Stomach (tissue), 4 donors: ENCODE measurements at regions not wholly inside any gene's neighbourhood (a gene's known extent, or its start where the extent isn't known, plus 50 kb on each side); places are given as distances from the start of the nearest gene placed in this dataset.

ENCODE experiments used
- POLR2A ChIP-seq, 4 donors: fragments of 450-650 bp; IDR thresholded peaks; one replicate each; pipeline ENCODE4 v1.6.1; 2016; ENCODE audit warnings: antibody characterized with exemption in 4 of 4, control low read depth in 2 of 4, mild to moderate bottlenecking in 1 of 4, moderate library complexity in 1 of 4
- POLR2AphosphoS5 ChIP-seq, 3 donors: sonication (generic); formaldehyde crosslinking; IDR thresholded peaks; one replicate each; pipeline ENCODE4 v1.6.1; 2016; ENCODE audit warnings: antibody characterized with exemption in 3 of 3
- TF ChIP-seq, protein P1 (sequence below), 7 experiments: fragments of 450-650 bp in 4 of 7; fragments of 200-600 bp in 3 of 7; sonication (generic) in 3 of 7; IDR thresholded peaks; one replicate each; pipeline ENCODE4 v1.5.1; 2016 to 2019; ENCODE audit warnings: antibody characterized with exemption in 7 of 7, control low read depth in 2 of 7, mild to moderate bottlenecking in 1 of 7

DNA sequence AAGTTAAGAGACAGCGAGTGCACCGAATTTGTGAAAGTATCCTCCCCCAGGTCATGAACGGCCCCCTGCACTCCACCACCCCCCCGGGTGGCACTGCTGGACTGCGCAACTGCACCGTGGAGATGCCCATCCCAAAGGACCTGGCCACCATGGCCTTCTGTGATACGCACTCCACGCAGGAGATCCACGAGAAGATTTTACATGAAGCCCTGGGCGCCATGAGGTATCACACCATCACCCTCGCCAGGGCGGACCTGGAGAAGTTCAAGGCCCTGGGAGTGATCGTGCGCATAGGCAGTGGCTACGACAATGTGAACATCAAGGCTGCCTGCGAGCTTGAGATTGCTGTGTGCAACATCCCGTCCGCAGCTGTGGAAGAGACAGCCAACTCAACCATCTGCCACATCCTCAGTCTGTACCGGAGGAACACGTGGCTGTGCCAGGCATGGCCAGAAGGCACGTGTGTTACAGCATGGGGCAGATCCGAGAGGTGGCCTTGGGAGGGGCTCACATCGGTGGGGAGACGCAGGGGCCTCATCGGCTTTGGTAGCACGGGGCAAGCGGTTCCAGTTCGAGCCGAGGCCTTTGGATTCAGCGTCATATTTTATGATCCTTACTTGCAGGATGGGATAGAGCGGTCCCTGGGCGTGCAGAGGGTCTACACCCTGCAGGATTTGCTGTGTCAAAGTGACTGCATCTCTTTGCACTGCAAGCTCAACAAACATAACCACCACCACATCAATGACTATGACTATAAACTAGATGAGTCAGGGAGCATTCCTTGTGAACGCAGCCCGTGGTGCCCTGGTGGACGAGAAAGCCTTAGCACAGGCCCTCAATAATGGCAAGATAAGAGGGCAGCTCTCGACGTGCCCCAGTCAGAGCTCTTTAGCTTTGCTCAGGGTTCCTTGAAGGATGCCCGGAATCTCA, 290.8 kb upstream of the MC4R start:
- TF ChIP-seq, protein P1, sequence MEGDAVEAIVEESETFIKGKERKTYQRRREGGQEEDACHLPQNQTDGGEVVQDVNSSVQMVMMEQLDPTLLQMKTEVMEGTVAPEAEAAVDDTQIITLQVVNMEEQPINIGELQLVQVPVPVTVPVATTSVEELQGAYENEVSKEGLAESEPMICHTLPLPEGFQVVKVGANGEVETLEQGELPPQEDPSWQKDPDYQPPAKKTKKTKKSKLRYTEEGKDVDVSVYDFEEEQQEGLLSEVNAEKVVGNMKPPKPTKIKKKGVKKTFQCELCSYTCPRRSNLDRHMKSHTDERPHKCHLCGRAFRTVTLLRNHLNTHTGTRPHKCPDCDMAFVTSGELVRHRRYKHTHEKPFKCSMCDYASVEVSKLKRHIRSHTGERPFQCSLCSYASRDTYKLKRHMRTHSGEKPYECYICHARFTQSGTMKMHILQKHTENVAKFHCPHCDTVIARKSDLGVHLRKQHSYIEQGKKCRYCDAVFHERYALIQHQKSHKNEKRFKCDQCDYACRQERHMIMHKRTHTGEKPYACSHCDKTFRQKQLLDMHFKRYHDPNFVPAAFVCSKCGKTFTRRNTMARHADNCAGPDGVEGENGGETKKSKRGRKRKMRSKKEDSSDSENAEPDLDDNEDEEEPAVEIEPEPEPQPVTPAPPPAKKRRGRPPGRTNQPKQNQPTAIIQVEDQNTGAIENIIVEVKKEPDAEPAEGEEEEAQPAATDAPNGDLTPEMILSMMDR (IDR thresholded peaks at IDR 0.05), result no peak
- TF ChIP-seq POLR2AphosphoS5 (IDR thresholded peaks at IDR 0.05), result no peak
- no peak for TF ChIP-seq POLR2A (IDR thresholded peaks at IDR 0.05)
